Natural killer cell (primary cell): ENCODE measurements at regions not wholly inside any gene's neighbourhood (a gene's known extent, or its start where the extent isn't known, plus 50 kb on each side); places are given as distances from the start of the nearest gene placed in this dataset.

Experiments
- ATAC-seq, 3 donors: fragments of 150-1000 bp in 2 of 3; fragments of 200-7000 bp in 1 of 3; cut with Tn5 transposase; 1 replicate in 1 of 3; 2 replicates in 2 of 3; pipeline ENCODE4 v1.10.0; 2021; ENCODE audit warnings: mild to moderate bottlenecking in 2 of 3, moderate library complexity in 2 of 3
- DNase-seq, 2 donors: peaks; one replicate each; pipeline versions ENCODE4 v3.0.0 to v3.0.0-alpha.2; 2013 to 2021; ENCODE audit warnings: mixed read lengths in 1 of 2
- H3K27ac ChIP-seq: one replicate; pipeline ENCODE4 v1.5.1; 2013; ENCODE audit warnings: mild to moderate bottlenecking, low read length
- H3K27me3 ChIP-seq: one replicate; pipeline ENCODE4 v1.6.1; 2013; ENCODE audit warnings: low read length; ENCODE audit not compliant: control insufficient read depth, insufficient read depth
- H3K36me3 ChIP-seq: one replicate; pipeline ENCODE4 v1.6.1; 2013; ENCODE audit warnings: low read length; ENCODE audit not compliant: control insufficient read depth, insufficient read depth
- H3K4me1 ChIP-seq: one replicate; pipeline ENCODE4 v1.6.1; 2013; ENCODE audit warnings: low read length; ENCODE audit not compliant: control insufficient read depth, insufficient read depth
- H3K4me3 ChIP-seq: one replicate; pipeline ENCODE4 v1.5.1; 2013; ENCODE audit warnings: low read length
- H3K9me3 ChIP-seq: one replicate; pipeline ENCODE4 v1.6.1; 2013; ENCODE audit warnings: low read length; ENCODE audit not compliant: control insufficient read depth, insufficient read depth
- H3K27ac Mint-ChIP-seq, 2 donors: one replicate each; pipeline ENCODE4 v1.8.0; 2022; ENCODE audit warnings: mild to moderate bottlenecking in 2 of 2, mixed read lengths in 2 of 2, moderate library complexity in 1 of 2
- H3K27me3 Mint-ChIP-seq, 2 donors: one replicate each; pipeline ENCODE4 v1.8.0; 2022; ENCODE audit warnings: low read depth in 2 of 2, mixed read lengths in 2 of 2
- H3K36me3 Mint-ChIP-seq: one replicate; pipeline ENCODE4 v1.8.0; 2022; ENCODE audit warnings: mixed read lengths
- H3K4me1 Mint-ChIP-seq, 2 donors: one replicate each; pipeline ENCODE4 v1.8.0; 2022; ENCODE audit warnings: mixed read lengths in 2 of 2
- H3K4me3 Mint-ChIP-seq: one replicate; pipeline ENCODE4 v1.8.0; 2022; ENCODE audit warnings: mild to moderate bottlenecking, moderate library complexity, mixed read lengths
- H3K9me3 Mint-ChIP-seq, 2 donors: one replicate each; pipeline ENCODE4 v1.8.0; 2022; ENCODE audit warnings: mixed read lengths in 2 of 2
- WGBS: methylation state at CpG from one replicate; pipeline ENCODE4 v1.1.7; 2013; ENCODE audit warnings: missing lambda C conversion rate; ENCODE audit not compliant: insufficient coverage; 5-methylcytosine and 5-hydroxymethylcytosine counted together
- intact Hi-C: fragments of 100-400 bp; cut with micrococcal nuclease; formaldehyde crosslinking; loops from one replicate; pipeline ENCODE4 v1.14.2; 2022
- TF ChIP-seq, protein P1 (sequence below): fragments of 200-600 bp; IDR thresholded peaks from one replicate; pipeline ENCODE4 v1.8.0; 2022; ENCODE audit warnings: antibody characterized with exemption

DNA sequence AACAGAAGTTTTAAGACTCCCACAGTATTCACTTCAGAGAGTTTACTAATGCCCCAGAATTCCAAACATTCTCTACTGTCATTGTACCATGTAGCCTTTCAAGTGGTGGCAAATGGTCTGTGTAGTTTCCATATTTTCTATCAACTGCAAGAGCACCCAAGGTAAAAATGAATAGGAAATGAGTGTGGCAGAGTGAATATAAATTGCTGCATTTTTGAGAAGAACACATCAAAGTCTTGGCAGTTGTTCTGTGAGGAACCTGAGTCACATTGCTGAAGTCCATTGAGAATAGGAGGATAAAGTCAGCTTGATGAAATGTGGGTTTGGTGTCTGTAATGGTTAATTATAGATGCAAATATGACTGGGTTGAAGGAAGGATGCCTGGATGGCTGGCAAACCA, 193.6 kb downstream of the AASDHPPT start:
- peaks cover 6 to 20% of the 10 kb centered on the region in 2 donors for H3K9me3 Mint-ChIP-seq
- peaks cover 5% of the 10 kb centered on the region for H3K9me3 ChIP-seq
- intact Hi-C loops = no loop called here
- H3K27ac ChIP-seq = no peak overlapping the region
- H3K4me3 Mint-ChIP-seq = no peak overlapping the region
- H3K4me1 Mint-ChIP-seq = no peaks in the 10 kb centered on the region
- TF ChIP-seq, protein P1, sequence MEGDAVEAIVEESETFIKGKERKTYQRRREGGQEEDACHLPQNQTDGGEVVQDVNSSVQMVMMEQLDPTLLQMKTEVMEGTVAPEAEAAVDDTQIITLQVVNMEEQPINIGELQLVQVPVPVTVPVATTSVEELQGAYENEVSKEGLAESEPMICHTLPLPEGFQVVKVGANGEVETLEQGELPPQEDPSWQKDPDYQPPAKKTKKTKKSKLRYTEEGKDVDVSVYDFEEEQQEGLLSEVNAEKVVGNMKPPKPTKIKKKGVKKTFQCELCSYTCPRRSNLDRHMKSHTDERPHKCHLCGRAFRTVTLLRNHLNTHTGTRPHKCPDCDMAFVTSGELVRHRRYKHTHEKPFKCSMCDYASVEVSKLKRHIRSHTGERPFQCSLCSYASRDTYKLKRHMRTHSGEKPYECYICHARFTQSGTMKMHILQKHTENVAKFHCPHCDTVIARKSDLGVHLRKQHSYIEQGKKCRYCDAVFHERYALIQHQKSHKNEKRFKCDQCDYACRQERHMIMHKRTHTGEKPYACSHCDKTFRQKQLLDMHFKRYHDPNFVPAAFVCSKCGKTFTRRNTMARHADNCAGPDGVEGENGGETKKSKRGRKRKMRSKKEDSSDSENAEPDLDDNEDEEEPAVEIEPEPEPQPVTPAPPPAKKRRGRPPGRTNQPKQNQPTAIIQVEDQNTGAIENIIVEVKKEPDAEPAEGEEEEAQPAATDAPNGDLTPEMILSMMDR = no peak
- DNase-seq (no peak), ATAC-seq (no peak)
- no peaks in the 10 kb centered on the region for H3K27me3 Mint-ChIP-seq
- H3K27me3 ChIP-seq = no peaks in the 10 kb centered on the region
- H3K36me3 ChIP-seq = no peaks in the 10 kb centered on the region
- no peak overlapping the region for H3K27ac Mint-ChIP-seq
- H3K36me3 Mint-ChIP-seq = no peaks in the 10 kb centered on the region
- no peaks in the 10 kb centered on the region for H3K4me1 ChIP-seq
- no peak overlapping the region for H3K4me3 ChIP-seq

DNA sequence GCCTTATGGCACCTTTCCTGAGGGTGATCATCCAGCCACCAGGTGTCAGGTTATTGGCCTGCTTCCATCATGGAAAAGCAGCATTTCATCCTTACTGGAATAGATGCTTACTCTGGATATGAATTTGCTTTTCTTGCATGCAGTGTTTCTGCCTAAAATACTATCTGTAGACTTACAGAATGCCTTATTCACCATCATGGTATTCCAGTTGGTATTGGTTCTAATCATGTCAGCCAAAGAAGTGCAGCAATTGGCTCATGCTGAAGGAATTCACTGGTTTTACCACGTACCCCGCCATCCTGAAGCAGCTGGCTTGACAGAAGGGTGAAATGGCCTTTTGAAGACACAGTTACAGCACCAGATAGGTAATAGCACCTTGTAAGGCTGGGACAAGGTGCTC, 194.2 kb downstream of the AASDHPPT start:
- no peak overlapping the region for H3K4me3 Mint-ChIP-seq
- H3K9me3 Mint-ChIP-seq = peaks cover 4 to 21% of the 10 kb centered on the region in 2 donors
- no peaks in the 10 kb centered on the region for H3K4me1 Mint-ChIP-seq

DNA sequence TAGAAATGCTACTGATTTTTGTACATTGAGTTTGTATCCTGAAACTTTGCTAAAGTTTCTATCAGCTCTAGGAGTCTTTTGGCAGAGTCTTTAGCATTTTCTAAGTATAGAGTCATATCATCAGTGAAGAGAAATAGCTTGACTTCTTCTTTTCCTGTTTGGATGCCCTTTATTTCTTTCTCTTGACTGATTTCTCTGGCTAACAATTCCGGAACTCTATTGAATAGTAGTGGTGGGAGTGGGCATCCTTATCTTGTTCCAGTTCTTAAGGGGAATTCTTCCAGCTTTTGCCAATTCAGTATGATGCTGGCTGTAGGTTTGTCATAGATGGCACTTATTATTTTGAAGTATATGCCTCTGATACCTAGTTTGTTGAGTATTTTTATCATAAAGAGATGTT, 197.7 kb downstream of the AASDHPPT start:
- no peak for ATAC-seq
- no peak overlapping the region for H3K4me3 Mint-ChIP-seq
- H3K27me3 ChIP-seq = no peaks in the 10 kb centered on the region
- H3K4me1 ChIP-seq = no peaks in the 10 kb centered on the region
- H3K27ac Mint-ChIP-seq = no peak overlapping the region
- DNase-seq = no peak
- no peaks in the 10 kb centered on the region for H3K9me3 ChIP-seq
- TF ChIP-seq, protein P1 = no peak
- no peaks in the 10 kb centered on the region for H3K36me3 Mint-ChIP-seq
- H3K9me3 Mint-ChIP-seq = peaks cover 4 to 17% of the 10 kb centered on the region in 2 donors
- 78% methylated on average over 1 of the region's 1 CpG for whole genome bisulfite sequencing
- H3K4me1 Mint-ChIP-seq = no peaks in the 10 kb centered on the region
- no peaks in the 10 kb centered on the region for H3K36me3 ChIP-seq
- H3K4me3 ChIP-seq = no peak overlapping the region
- intact Hi-C loops = no loop called here
- no peaks in the 10 kb centered on the region for H3K27me3 Mint-ChIP-seq
- no peak overlapping the region for H3K27ac ChIP-seq

More for the DNA sequence above, 194.2 kb downstream of the AASDHPPT start:
- DNase-seq (no peak), ATAC-seq (no peak)
- no peaks in the 10 kb centered on the region for H3K36me3 ChIP-seq
- intact Hi-C loops = no loop called here
- 92% methylated on average over 2 of the region's 2 CpGs for WGBS
- H3K4me3 ChIP-seq = no peak overlapping the region
- H3K27me3 ChIP-seq = no peaks in the 10 kb centered on the region
- H3K27ac Mint-ChIP-seq = no peak overlapping the region
- no peaks in the 10 kb centered on the region for H3K36me3 Mint-ChIP-seq
- no peaks in the 10 kb centered on the region for H3K4me1 ChIP-seq
- no peaks in the 10 kb centered on the region for H3K27me3 Mint-ChIP-seq
- TF ChIP-seq, protein P1 = no peak
- no peak overlapping the region for H3K27ac ChIP-seq
- peaks cover 5% of the 10 kb centered on the region for H3K9me3 ChIP-seq

DNA sequence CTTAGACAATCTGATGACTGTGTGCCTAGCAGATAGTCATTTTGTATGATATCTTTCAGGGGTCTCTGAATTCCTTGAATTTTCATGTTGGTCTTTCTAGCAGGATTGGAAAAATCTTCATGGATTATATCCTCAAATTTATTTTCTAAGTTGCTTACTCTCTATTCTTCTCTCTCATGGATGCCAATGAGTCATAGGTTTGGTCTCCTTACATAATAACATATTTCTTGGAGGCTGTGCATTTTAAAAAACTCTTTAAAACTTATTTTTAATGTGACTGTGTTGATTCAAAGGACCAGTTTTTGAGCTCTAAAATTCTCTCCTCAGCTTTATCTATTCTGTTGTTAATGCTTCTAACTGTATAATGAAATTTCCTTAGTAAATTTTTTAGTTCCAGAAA, 198.7 kb downstream of the AASDHPPT start:
- TF ChIP-seq, protein P1 = no peak
- no peak for DNase-seq
- intact Hi-C loops = no loop called here
- Histone ChIP-seq H3K36me3 (no peaks in the 10 kb centered on the region), H3K27ac (no peak overlapping the region), H3K9me3 (no peaks in the 10 kb centered on the region), H3K4me1 (no peaks in the 10 kb centered on the region), H3K27me3 (no peaks in the 10 kb centered on the region), H3K4me3 (no peak overlapping the region)
- Mint-ChIP-seq H3K36me3 (no peaks in the 10 kb centered on the region), H3K27ac (no peak overlapping the region), H3K4me1 (no peaks in the 10 kb centered on the region), H3K9me3 (peaks cover 4 to 17% of the 10 kb centered on the region in 2 donors), H3K27me3 (no peaks in the 10 kb centered on the region), H3K4me3 (no peak overlapping the region)
- ATAC-seq = no peak
